Astrocyte (in vitro differentiated cells and primary cell): ENCODE measurements at regions not wholly inside any gene's neighbourhood (a gene's known extent, or its start where the extent isn't known, plus 50 kb on each side); places are given as distances from the start of the nearest gene placed in this dataset.

Experiments used
- DNase-seq: peaks from one replicate; pipeline ENCODE4 v3.0.0-alpha.2; 2010; ENCODE audit warnings: low read depth
- FAIRE-seq: peaks from 2 replicates; lab custom pipeline; 2011; peaks lifted over from hg19 to GRCh38; lab: Jason Lieb, UNC
- H2AFZ ChIP-seq: 2 replicates; pipeline ENCODE4 v1.6.0; 2012; ENCODE audit warnings: low read depth, low read length, inconsistent platforms
- H3K27ac ChIP-seq: 2 replicates; pipeline ENCODE4 v1.5.1; 2011; ENCODE audit warnings: low read depth, low read length, inconsistent platforms
- H3K27me3 ChIP-seq: 2 replicates; pipeline ENCODE4 v1.6.0; 2011; ENCODE audit warnings: low read length, inconsistent platforms; ENCODE audit not compliant: insufficient read depth
- H3K36me3 ChIP-seq: 2 replicates; pipeline ENCODE4 v1.5.1; 2011; ENCODE audit warnings: low read length, inconsistent platforms; ENCODE audit not compliant: insufficient read depth
- H3K4me1 ChIP-seq: 2 replicates; pipeline ENCODE4 v1.5.1; 2011; ENCODE audit warnings: low read length, inconsistent platforms; ENCODE audit not compliant: insufficient read depth
- H3K4me2 ChIP-seq: 2 replicates; pipeline ENCODE4 v1.6.0; 2012; ENCODE audit warnings: low read length, inconsistent platforms
- H3K4me3 ChIP-seq: 2 replicates; pipeline ENCODE4 v1.5.1; 2011; ENCODE audit warnings: low read depth, mild to moderate bottlenecking, low read length, inconsistent platforms; ENCODE audit not compliant: insufficient read depth
- H3K79me2 ChIP-seq: 2 replicates; pipeline ENCODE4 v1.6.0; 2012; ENCODE audit warnings: mild to moderate bottlenecking, low read length, inconsistent platforms; ENCODE audit not compliant: insufficient read depth
- H3K9ac ChIP-seq: 2 replicates; pipeline ENCODE4 v1.6.0; 2012; ENCODE audit warnings: mild to moderate bottlenecking, low read length, inconsistent platforms
- H3K9me3 ChIP-seq: 2 replicates; pipeline ENCODE4 v1.5.1; 2012; ENCODE audit warnings: low read depth, mild to moderate bottlenecking, low read length, inconsistent platforms; ENCODE audit not compliant: insufficient read depth
- H4K20me1 ChIP-seq: 2 replicates; pipeline ENCODE4 v1.6.0; 2012; ENCODE audit warnings: low read length, inconsistent platforms; ENCODE audit not compliant: insufficient read depth
- H3K27ac Mint-ChIP-seq: one replicate; pipeline ENCODE4 v1.8.0; 2021; ENCODE audit warnings: mild to moderate bottlenecking, mixed read lengths; ENCODE audit not compliant: unreplicated experiment
- H3K27me3 Mint-ChIP-seq: one replicate; pipeline ENCODE4 v1.8.0; 2021; ENCODE audit warnings: low read depth, mixed read lengths; ENCODE audit not compliant: unreplicated experiment
- H3K36me3 Mint-ChIP-seq: one replicate; pipeline ENCODE4 v1.8.0; 2021; ENCODE audit warnings: low read depth, mixed read lengths; ENCODE audit not compliant: unreplicated experiment
- H3K4me1 Mint-ChIP-seq: one replicate; pipeline ENCODE4 v1.8.0; 2021; ENCODE audit warnings: low read depth, mixed read lengths; ENCODE audit not compliant: unreplicated experiment
- H3K4me3 Mint-ChIP-seq: one replicate; pipeline ENCODE4 v1.8.0; 2021; ENCODE audit warnings: mild to moderate bottlenecking, moderate library complexity, mixed read lengths; ENCODE audit not compliant: unreplicated experiment
- H3K9me3 Mint-ChIP-seq: one replicate; pipeline ENCODE4 v1.8.0; 2021; ENCODE audit warnings: mild to moderate bottlenecking, mixed read lengths; ENCODE audit not compliant: unreplicated experiment
- EZH2 ChIP-seq: IDR thresholded peaks from 2 replicates; pipeline ENCODE4 v1.6.1; 2012; ENCODE audit warnings: mild to moderate bottlenecking, low read length, inconsistent platforms; ENCODE audit not compliant: insufficient read depth
- TF ChIP-seq, protein P1 (sequence below): IDR thresholded peaks from 2 replicates; pipeline ENCODE4 v1.5.1; 2011; ENCODE audit warnings: low read depth, mild to moderate bottlenecking, inconsistent platforms, low read length, moderate library complexity; ENCODE audit not compliant: insufficient read depth

DNA sequence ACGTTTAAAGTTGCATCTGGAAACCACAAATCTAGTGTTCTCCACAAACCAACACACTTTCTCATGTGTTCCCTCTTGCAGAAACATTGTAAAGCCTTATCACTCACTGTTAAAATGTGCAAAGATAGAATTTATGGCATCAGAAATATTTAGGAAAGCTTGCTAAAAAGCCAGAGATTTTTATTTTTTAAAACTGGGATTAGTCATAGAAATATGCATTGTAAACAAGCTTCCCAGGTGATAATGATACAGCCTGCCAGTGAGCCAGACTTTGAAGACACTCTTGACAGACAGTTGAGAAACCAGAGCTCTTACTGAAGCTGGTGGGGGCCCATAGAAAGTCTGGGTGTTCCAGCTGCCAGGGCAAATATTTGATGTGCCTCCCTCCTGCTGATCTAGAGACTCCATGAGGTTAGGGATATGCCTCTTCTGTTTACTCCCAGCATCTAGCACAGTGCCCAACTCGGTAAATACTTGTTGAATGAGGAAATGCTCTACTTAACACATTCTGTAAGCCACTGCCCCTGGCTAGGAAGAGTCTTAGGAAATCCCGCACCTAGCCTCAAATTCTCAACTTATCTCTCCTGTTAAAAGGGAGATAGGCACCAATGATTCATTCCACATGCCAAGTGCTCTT is 179.0 kb upstream of the RASGEF1B start:
- no peak overlapping the region for H3K4me3 ChIP-seq
- H3K27me3 ChIP-seq, result no peaks in the 10 kb centered on the region
- no peaks in the 10 kb centered on the region for H4K20me1 ChIP-seq
- no peak overlapping the region for H3K9ac ChIP-seq
- H3K4me1 ChIP-seq, result peaks cover 4% of the 10 kb centered on the region
- H3K36me3 ChIP-seq, result no peaks in the 10 kb centered on the region
- H3K4me2 ChIP-seq, result no peak overlapping the region
- H3K9me3 ChIP-seq, result no peaks in the 10 kb centered on the region
- no peak overlapping the region for H3K27ac Mint-ChIP-seq
- peaks cover 35% of the 10 kb centered on the region for H3K4me1 Mint-ChIP-seq
- no peaks in the 10 kb centered on the region for H3K79me2 ChIP-seq
- no peak for TF ChIP-seq EZH2
- TF ChIP-seq, protein P1, sequence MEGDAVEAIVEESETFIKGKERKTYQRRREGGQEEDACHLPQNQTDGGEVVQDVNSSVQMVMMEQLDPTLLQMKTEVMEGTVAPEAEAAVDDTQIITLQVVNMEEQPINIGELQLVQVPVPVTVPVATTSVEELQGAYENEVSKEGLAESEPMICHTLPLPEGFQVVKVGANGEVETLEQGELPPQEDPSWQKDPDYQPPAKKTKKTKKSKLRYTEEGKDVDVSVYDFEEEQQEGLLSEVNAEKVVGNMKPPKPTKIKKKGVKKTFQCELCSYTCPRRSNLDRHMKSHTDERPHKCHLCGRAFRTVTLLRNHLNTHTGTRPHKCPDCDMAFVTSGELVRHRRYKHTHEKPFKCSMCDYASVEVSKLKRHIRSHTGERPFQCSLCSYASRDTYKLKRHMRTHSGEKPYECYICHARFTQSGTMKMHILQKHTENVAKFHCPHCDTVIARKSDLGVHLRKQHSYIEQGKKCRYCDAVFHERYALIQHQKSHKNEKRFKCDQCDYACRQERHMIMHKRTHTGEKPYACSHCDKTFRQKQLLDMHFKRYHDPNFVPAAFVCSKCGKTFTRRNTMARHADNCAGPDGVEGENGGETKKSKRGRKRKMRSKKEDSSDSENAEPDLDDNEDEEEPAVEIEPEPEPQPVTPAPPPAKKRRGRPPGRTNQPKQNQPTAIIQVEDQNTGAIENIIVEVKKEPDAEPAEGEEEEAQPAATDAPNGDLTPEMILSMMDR, result no peak
- H3K9me3 Mint-ChIP-seq, result peaks cover 2% of the 10 kb centered on the region
- no peak overlapping the region for H2AFZ ChIP-seq
- H3K27ac ChIP-seq, result no peak overlapping the region
- no peaks in the 10 kb centered on the region for H3K36me3 Mint-ChIP-seq
- no peaks in the 10 kb centered on the region for H3K27me3 Mint-ChIP-seq
- DNase-seq (peak; percentile 8), FAIRE-seq (no peak)
- H3K4me3 Mint-ChIP-seq, result no peak overlapping the region

- Histone ChIP-seq H3K27ac (no peak overlapping the region), H3K9ac (no peak overlapping the region), H3K79me2 (no peaks in the 10 kb centered on the region), H3K36me3 (no peaks in the 10 kb centered on the region), H3K4me1 (peaks cover 4% of the 10 kb centered on the region), H2AFZ (no peak overlapping the region), H3K4me3 (no peak overlapping the region), H3K4me2 (peak overlapping the region; percentile 5), H3K27me3 (no peaks in the 10 kb centered on the region), H4K20me1 (no peaks in the 10 kb centered on the region), H3K9me3 (no peaks in the 10 kb centered on the region)
- peak overlapping the region; percentile 2 for H3K4me3 Mint-ChIP-seq
- H3K36me3 Mint-ChIP-seq, result no peaks in the 10 kb centered on the region
- H3K4me1 Mint-ChIP-seq, result peaks cover 35% of the 10 kb centered on the region
- no peaks in the 10 kb centered on the region for H3K27me3 Mint-ChIP-seq
- TF ChIP-seq, protein P1, result no peak
- TF ChIP-seq EZH2, result no peak
- peak; percentile 35 for DNase-seq
- H3K27ac Mint-ChIP-seq, result peak overlapping the region; percentile 87
- peaks cover 2% of the 10 kb centered on the region for H3K9me3 Mint-ChIP-seq
- FAIRE-seq, result no peak
Measured at GRCh38 chr4:81648576-81649275, 177.0 kb upstream of the RASGEF1B start.

DNA sequence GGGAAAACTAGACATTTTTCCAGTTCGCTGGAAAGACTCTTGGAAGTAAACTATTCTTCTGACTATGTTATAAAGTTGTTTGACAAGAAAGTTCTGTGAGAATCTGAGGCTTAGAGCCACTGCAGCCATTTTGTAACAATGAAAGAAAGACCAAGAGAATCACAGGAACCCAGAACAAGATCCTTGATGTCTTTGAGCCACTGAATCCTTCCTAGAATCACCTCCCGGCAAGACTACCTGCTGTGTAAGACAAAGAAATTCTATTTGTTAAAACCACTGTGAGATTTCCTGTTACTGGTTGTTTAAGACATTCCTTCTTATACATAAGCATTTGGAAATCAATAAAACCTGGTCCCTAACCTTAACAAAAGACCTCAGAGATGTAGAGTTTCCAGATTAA is 175.7 kb upstream of the RASGEF1B start:
- Mint-ChIP-seq H3K27ac (no peak overlapping the region), H3K27me3 (no peaks in the 10 kb centered on the region), H3K36me3 (no peaks in the 10 kb centered on the region), H3K4me3 (no peak overlapping the region), H3K9me3 (peaks cover 2% of the 10 kb centered on the region), H3K4me1 (peaks cover 33% of the 10 kb centered on the region)
- no peak overlapping the region for H2AFZ ChIP-seq
- DNase-seq, result no peak
- H3K27ac ChIP-seq, result no peak overlapping the region
- no peak overlapping the region for H3K4me2 ChIP-seq
- H3K9ac ChIP-seq, result no peak overlapping the region
- peaks cover 4% of the 10 kb centered on the region for H3K4me1 ChIP-seq
- no peak for FAIRE-seq
- TF ChIP-seq, protein P1, result no peak
- TF ChIP-seq EZH2, result no peak
- H3K27me3 ChIP-seq, result no peaks in the 10 kb centered on the region
- no peak overlapping the region for H3K4me3 ChIP-seq
- no peaks in the 10 kb centered on the region for H3K9me3 ChIP-seq
- no peaks in the 10 kb centered on the region for H3K79me2 ChIP-seq
- no peaks in the 10 kb centered on the region for H4K20me1 ChIP-seq
- H3K36me3 ChIP-seq, result no peaks in the 10 kb centered on the region
